ENCODE measurements at regions not wholly inside any gene's neighbourhood (a gene's known extent, or its start where the extent isn't known, plus 50 kb on each side); places are given as distances from the start of the nearest gene placed in this dataset.

- intact Hi-C loops (cut with DNase I) = loop anchor here in 2 of 10 donors (2.0 to 5.0 kb wide), 2 partner anchors 175 kb away; no protein-coding TSS in a partner anchor
- H3K9me3 ChIP-seq = no peaks in the 10 kb centered on the region
- TF ChIP-seq CTCF (IDR thresholded peaks at IDR 0.05) = peak in 4 of 9 donors; percentile 24 to 56 (median 34)
- no peaks in the 10 kb centered on the region for H3K36me3 ChIP-seq
- H3K27me3 ChIP-seq = peaks cover 0 to 34% (median 6%) of the 10 kb centered on the region in 7 donors
- WGBS, 2 donors = 56 to 75% methylated on average over 10 to 11 of the region's 11 CpGs
- H3K27ac ChIP-seq = peak overlapping the region in 8 of 10 donors; percentile 22 to 79 (median 56)
- ATAC-seq (peak in 5 of 8 donors; percentile 5 to 68 (median 38)), DNase-seq (peak in 1 of 2 donors; percentile 31)
- no peak overlapping the region for H3K4me3 ChIP-seq
- peaks cover 0 to 18% (median 10%) of the 10 kb centered on the region in 9 donors for H3K4me1 ChIP-seq
These were observed 58.9 kb upstream of the RXRA start for GRCh38 chr9:134267305-134267880.

GRCh38 chr9:134267881-134268724, 58.2 kb upstream of the RXRA start:
- ATAC-seq = peak; percentile 63 to 89 (median 78)
- 57 to 63% methylated on average over 28 of the region's 28 CpGs for WGBS, 2 donors
- Histone ChIP-seq H3K27ac (peak overlapping the region in 9 of 10 donors; percentile 22 to 79 (median 58)), H3K27me3 (peaks cover 0 to 34% (median 6%) of the 10 kb centered on the region in 7 donors), H3K36me3 (no peaks in the 10 kb centered on the region), H3K4me3 (no peak overlapping the region), H3K4me1 (peaks cover 0 to 18% (median 13%) of the 10 kb centered on the region in 9 donors), H3K9me3 (no peaks in the 10 kb centered on the region)
- intact Hi-C loops (cut with DNase I) = loop anchor here in 2 of 10 donors (2.0 to 5.0 kb wide), 2 partner anchors 174 to 175 kb away; no protein-coding TSS in a partner anchor
- no peak for TF ChIP-seq CTCF (IDR thresholded peaks at IDR 0.05)
- DNase-seq = peak; percentile 40 to 41

- no peak for ATAC-seq
These were observed 57.5 kb upstream of the RXRA start for GRCh38 chr9:134268747-134269146.

More at GRCh38 chr9:134268747-134269146, 57.5 kb upstream of the RXRA start:
- peak overlapping the region in 1 of 10 donors; percentile 79 for H3K27ac ChIP-seq
- H3K4me1 ChIP-seq = peaks cover 0 to 18% (median 13%) of the 10 kb centered on the region in 9 donors
- 86 to 87% methylated on average over 6 of the region's 6 CpGs for WGBS, 2 donors
- TF ChIP-seq CTCF (IDR thresholded peaks at IDR 0.05) = no peak
- no peaks in the 10 kb centered on the region for H3K36me3 ChIP-seq
- H3K27me3 ChIP-seq = peaks cover 0 to 30% (median 6%) of the 10 kb centered on the region in 7 donors
- intact Hi-C loops (cut with DNase I) = loop anchor here in 1 of 10 donors (5.0 kb wide), 1 partner anchor 174 kb away; no protein-coding TSS in a partner anchor
- H3K4me3 ChIP-seq = no peak overlapping the region
- no peaks in the 10 kb centered on the region for H3K9me3 ChIP-seq
- no peak for DNase-seq

All from heart right ventricle (tissue), 16 donors.